GM12878 (cell line): ENCODE measurements at regions not wholly inside any gene's neighbourhood (a gene's known extent, or its start where the extent isn't known, plus 50 kb on each side); places are given as distances from the start of the nearest gene placed in this dataset.

Experiments
- ATAC-seq: fragments of 200-7000 bp; cut with Tn5 transposase; 3 replicates; pipeline ENCODE4 v1.9.1; 2020; ENCODE audit warnings: mild to moderate bottlenecking, moderate library complexity
- BruUV-seq: library from RNA; stranded (reverse); fragments of 400-500 nt; replicated peaks from 2 replicates; lab custom pipeline; 2021; lab: Mats Ljungman, UMichigan
- CTCF ChIA-PET: fragments of 300-600 bp; sonication (Branson Sonifier 250); formaldehyde crosslinking; extraction: SDS; loops from one replicate; lab custom pipeline; 2021; ENCODE audit warnings: inconsistent platforms; lab: Yijun Ruan, JAX
- POLR2A ChIA-PET: fragments of 350-600 bp; formaldehyde crosslinking; extraction: SDS; loops from one replicate; lab custom pipeline; 2021; ENCODE audit warnings: inconsistent platforms; lab: Charles Lee
- RAD21 ChIA-PET: fragments of 300-600 bp; sonication (Branson Sonifier 250); formaldehyde crosslinking; loops from one replicate; lab custom pipeline; 2023; ENCODE audit warnings: antibody characterized with exemption; ENCODE audit not compliant: unreplicated experiment; lab: Charles Lee
- SMC1A ChIA-PET: fragments of 300-600 bp; sonication (Branson Sonifier 250); formaldehyde crosslinking; loops from one replicate; lab custom pipeline; 2023; ENCODE audit not compliant: unreplicated experiment, uncharacterized antibody; lab: Charles Lee
- DNase-seq: peaks from one replicate; pipeline ENCODE4 v3.0.0-alpha.2; 2011; ENCODE audit warnings: low read depth, low spot score
- FAIRE-seq: peaks from 3 replicates; lab custom pipeline; 2011; peaks lifted over from hg19 to GRCh38; lab: Jason Lieb, UNC
- H2AFZ ChIP-seq: 2 replicates; pipeline ENCODE4 v1.6.0; 2011; ENCODE audit warnings: low read depth, low read length, control low read depth; ENCODE audit not compliant: control insufficient read depth
- H3K27ac ChIP-seq: 2 replicates; pipeline ENCODE4 v1.5.1; 2011; ENCODE audit warnings: control low read depth; ENCODE audit not compliant: control insufficient read depth, insufficient read depth
- H3K27me3 ChIP-seq, 2 experiments: replicated peaks in 1 of 2; 2 replicates each; pipeline versions ENCODE4 v1.6.0 to v1.6.1; 2011; ENCODE audit warnings: low read length in 1 of 2; ENCODE audit not compliant: control insufficient read depth in 2 of 2, insufficient read depth in 2 of 2
- H3K36me3 ChIP-seq, 2 experiments: 2 replicates each; pipeline ENCODE4 v1.5.1; 2011; ENCODE audit warnings: low read length in 1 of 2; ENCODE audit not compliant: control insufficient read depth in 2 of 2, insufficient read depth in 2 of 2
- H3K4me1 ChIP-seq: 2 replicates; pipeline ENCODE4 v1.6.1; 2011; ENCODE audit warnings: mild to moderate bottlenecking, low read length, moderate library complexity, mixed read lengths; ENCODE audit not compliant: control insufficient read depth, insufficient read depth
- H3K4me2 ChIP-seq: 2 replicates; pipeline ENCODE4 v1.6.0; 2011; ENCODE audit warnings: control low read depth; ENCODE audit not compliant: control insufficient read depth, insufficient read depth
- H3K4me3 ChIP-seq: fragments of 200-600 bp; sonication (generic); 2 replicates; pipeline ENCODE4 v1.5.1; 2016
- H3K79me2 ChIP-seq: 2 replicates; pipeline ENCODE4 v1.6.0; 2011; ENCODE audit warnings: low read length; ENCODE audit not compliant: control insufficient read depth, insufficient read depth
- H3K9ac ChIP-seq: 2 replicates; pipeline ENCODE4 v1.8.0; 2011; ENCODE audit warnings: low read length, control low read depth, mixed read lengths; ENCODE audit not compliant: control insufficient read depth, insufficient read depth
- H3K9me3 ChIP-seq: replicated peaks from 3 replicates; pipeline ENCODE4 v1.5.1; 2011; ENCODE audit warnings: mild to moderate bottlenecking, low read length; ENCODE audit not compliant: control insufficient read depth, insufficient read depth
- H4K20me1 ChIP-seq: 2 replicates; pipeline ENCODE4 v1.6.0; 2011; ENCODE audit not compliant: control insufficient read depth, insufficient read depth
- CTCF ChIP-seq, 3 experiments: IDR thresholded peaks in 2 of 3; conservative IDR thresholded peaks in 1 of 3; 2 replicates each; pipeline ENCODE4 v1.5.1; 2011; ENCODE audit warnings: low read depth in 3 of 3, low read length in 3 of 3, mild to moderate bottlenecking in 3 of 3, control low read depth in 2 of 3, moderate library complexity in 2 of 3, inconsistent platforms in 1 of 3, mixed read lengths in 1 of 3; ENCODE audit not compliant: control insufficient read depth in 2 of 3, insufficient read depth in 1 of 3; ENCODE audit errors: extremely low read depth in 1 of 3
- EED ChIP-seq: sonication (generic); IDR thresholded peaks from 2 replicates; pipeline ENCODE4 v1.6.1; 2016; ENCODE audit warnings: antibody characterized with exemption, low read depth
- POU2F2 ChIP-seq: IDR thresholded peaks from 3 replicates; pipeline ENCODE4 v1.6.1; 2011; ENCODE audit warnings: low read depth, mild to moderate bottlenecking, low read length, borderline replicate concordance
- RAD21 ChIP-seq: IDR thresholded peaks from 2 replicates; pipeline ENCODE4 v1.6.1; 2011; ENCODE audit warnings: mild to moderate bottlenecking, low read depth, low read length, moderate library complexity; ENCODE audit not compliant: insufficient read depth
- SMC3 ChIP-seq: IDR thresholded peaks from 2 replicates; pipeline ENCODE4 v1.6.1; 2011; ENCODE audit warnings: low read length, improper control_type of control experiment, borderline replicate concordance
- YY1 ChIP-seq: IDR thresholded peaks from 2 replicates; pipeline ENCODE4 v1.6.1; 2011; ENCODE audit warnings: low read depth, mild to moderate bottlenecking, low read length
- WGBS: methylation state at CpG from one replicate; pipeline ENCODE4 v1.1.6; 2016; ENCODE audit warnings: low lambda C conversion rate; ENCODE audit not compliant: insufficient replicate concordance, insufficient coverage; ENCODE audit errors: missing lambda C conversion rate; 5-methylcytosine and 5-hydroxymethylcytosine counted together
- in situ Hi-C: fragments of 300-500 bp; cut with MboI; formaldehyde crosslinking; loops from 9 replicates; pipeline ENCODE4 v1.14.3; 2018; ENCODE audit warnings: mixed read lengths
- intact Hi-C: fragments of 100-400 bp; cut with micrococcal nuclease; formaldehyde crosslinking; loops from one replicate; pipeline ENCODE4 v1.14.2; 2022; ENCODE audit not compliant: unreplicated experiment

- Histone ChIP-seq H4K20me1 (no peaks in the 10 kb centered on the region), H3K36me3 (no peaks in the 10 kb centered on the region), H3K27me3 (no peaks in the 10 kb centered on the region), H3K4me3 (no peak overlapping the region), H3K9ac (no peak overlapping the region), H3K9me3 (no peaks in the 10 kb centered on the region), H3K79me2 (no peaks in the 10 kb centered on the region), H2AFZ (no peak overlapping the region), H3K4me1 (no peaks in the 10 kb centered on the region), H3K27ac (no peak overlapping the region), H3K4me2 (no peak overlapping the region)
- ChIA-PET RAD21 (interaction anchor here (1.0 to 6.7 kb wide), 9 partner anchors 245 to 668 kb away, joined by 3 to 66 read pairs (median 5); partner anchors contain the start of gene RSRC1), SMC1A (interaction anchor here (1.0 to 5.0 kb wide), 10 partner anchors 434 to 668 kb away, joined by 3 to 51 read pairs (median 7); no protein-coding TSS in a partner anchor), POLR2A (no interaction called here), CTCF (interaction anchor here (0.6 to 6.0 kb wide), 22 partner anchors 9 to 862 kb away, joined by 3 to 110 read pairs (median 3); partner anchors contain the start of gene GFM1)
- peak; percentile 1 for DNase-seq
- intact Hi-C loops (loop anchor here (1.0 kb wide), 3 partner anchors 448 to 667 kb away; no protein-coding TSS in a partner anchor), in situ Hi-C loops (loop anchor here (5.0 to 10.0 kb wide), 3 partner anchors 449 to 659 kb away; no protein-coding TSS in a partner anchor)
- WGBS = 14% methylated on average over 9 of the region's 9 CpGs
- peak; percentile 84 to 92 (median 85) for TF ChIP-seq CTCF (IDR thresholded peaks at IDR 0.05 in 2 of 3, conservative IDR thresholded peaks at IDR 0.05 in 1 of 3; ENCODE audit: control insufficient read depth in 2 of 3, extremely low read depth in 1 of 3, insufficient read depth in 1 of 3, low read depth in 3 of 3, low read length in 3 of 3)
- 0 out of 2 replicates have a peak, but pooled peaks have one; percentile 42 for TF ChIP-seq YY1
- TF ChIP-seq EED = no peak
- TF ChIP-seq POU2F2 = no peak
- TF ChIP-seq RAD21 = peak; percentile 92
- TF ChIP-seq SMC3 = peak; percentile 89
- BruUV-seq = no TSS peak
- ATAC-seq = peak; percentile 99
- FAIRE-seq = no peak
Measured at GRCh38 chr3:157865352-157866000, 240.7 kb downstream of the SHOX2 start.
